ENCODE measurements at regions not wholly inside any gene's neighbourhood (a gene's known extent, or its start where the extent isn't known, plus 50 kb on each side); places are given as distances from the start of the nearest gene placed in this dataset.
"Not testable (repeated sequence)": the region's sequence is repeated elsewhere in the genome, so short reads cannot be mapped to it uniquely, and the experiment has no call there.

DNA sequence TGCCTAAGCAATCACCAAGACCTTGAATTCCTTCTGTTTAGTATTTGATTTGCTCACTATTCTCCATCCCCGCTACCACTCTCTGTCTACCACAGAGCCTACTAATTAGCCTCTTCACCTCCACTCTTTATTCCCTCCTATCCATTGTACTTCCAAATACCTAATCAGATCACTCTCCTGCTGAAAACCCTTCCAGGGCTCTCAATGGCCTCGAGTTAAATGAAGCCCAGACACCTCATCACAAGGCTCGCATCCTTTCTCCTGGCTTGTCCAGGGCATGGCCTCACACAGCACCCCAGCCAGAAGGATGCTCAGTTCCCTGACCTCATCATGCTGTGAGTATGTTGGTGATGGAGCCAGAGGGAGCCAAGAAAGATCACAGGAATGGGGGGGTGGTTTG is 71.4 kb upstream of the PRMT8 start (continued):
- no peak for TF ChIP-seq ZFP3 (CRISPR knock-in tag; IDR thresholded peaks at IDR 0.05)
- TF ChIP-seq, protein P1, sequence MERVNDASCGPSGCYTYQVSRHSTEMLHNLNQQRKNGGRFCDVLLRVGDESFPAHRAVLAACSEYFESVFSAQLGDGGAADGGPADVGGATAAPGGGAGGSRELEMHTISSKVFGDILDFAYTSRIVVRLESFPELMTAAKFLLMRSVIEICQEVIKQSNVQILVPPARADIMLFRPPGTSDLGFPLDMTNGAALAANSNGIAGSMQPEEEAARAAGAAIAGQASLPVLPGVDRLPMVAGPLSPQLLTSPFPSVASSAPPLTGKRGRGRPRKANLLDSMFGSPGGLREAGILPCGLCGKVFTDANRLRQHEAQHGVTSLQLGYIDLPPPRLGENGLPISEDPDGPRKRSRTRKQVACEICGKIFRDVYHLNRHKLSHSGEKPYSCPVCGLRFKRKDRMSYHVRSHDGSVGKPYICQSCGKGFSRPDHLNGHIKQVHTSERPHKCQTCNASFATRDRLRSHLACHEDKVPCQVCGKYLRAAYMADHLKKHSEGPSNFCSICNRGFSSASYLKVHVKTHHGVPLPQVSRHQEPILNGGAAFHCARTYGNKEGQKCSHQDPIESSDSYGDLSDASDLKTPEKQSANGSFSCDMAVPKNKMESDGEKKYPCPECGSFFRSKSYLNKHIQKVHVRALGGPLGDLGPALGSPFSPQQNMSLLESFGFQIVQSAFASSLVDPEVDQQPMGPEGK (CRISPR knock-in tag; IDR thresholded peaks at IDR 0.05; ENCODE audit: borderline replicate concordance) = no peak
- TF ChIP-seq CSDC2 (CRISPR knock-in tag; IDR thresholded peaks at IDR 0.05) = no peak
- no peak for TF ChIP-seq SNAI2 (CRISPR knock-in tag; IDR thresholded peaks at IDR 0.05)
- no peak for TF ChIP-seq ESRRG (CRISPR knock-in tag; IDR thresholded peaks at IDR 0.05)
- TF ChIP-seq RARB (CRISPR knock-in tag; IDR thresholded peaks at IDR 0.05) = no peak
- TF ChIP-seq, protein P2, sequence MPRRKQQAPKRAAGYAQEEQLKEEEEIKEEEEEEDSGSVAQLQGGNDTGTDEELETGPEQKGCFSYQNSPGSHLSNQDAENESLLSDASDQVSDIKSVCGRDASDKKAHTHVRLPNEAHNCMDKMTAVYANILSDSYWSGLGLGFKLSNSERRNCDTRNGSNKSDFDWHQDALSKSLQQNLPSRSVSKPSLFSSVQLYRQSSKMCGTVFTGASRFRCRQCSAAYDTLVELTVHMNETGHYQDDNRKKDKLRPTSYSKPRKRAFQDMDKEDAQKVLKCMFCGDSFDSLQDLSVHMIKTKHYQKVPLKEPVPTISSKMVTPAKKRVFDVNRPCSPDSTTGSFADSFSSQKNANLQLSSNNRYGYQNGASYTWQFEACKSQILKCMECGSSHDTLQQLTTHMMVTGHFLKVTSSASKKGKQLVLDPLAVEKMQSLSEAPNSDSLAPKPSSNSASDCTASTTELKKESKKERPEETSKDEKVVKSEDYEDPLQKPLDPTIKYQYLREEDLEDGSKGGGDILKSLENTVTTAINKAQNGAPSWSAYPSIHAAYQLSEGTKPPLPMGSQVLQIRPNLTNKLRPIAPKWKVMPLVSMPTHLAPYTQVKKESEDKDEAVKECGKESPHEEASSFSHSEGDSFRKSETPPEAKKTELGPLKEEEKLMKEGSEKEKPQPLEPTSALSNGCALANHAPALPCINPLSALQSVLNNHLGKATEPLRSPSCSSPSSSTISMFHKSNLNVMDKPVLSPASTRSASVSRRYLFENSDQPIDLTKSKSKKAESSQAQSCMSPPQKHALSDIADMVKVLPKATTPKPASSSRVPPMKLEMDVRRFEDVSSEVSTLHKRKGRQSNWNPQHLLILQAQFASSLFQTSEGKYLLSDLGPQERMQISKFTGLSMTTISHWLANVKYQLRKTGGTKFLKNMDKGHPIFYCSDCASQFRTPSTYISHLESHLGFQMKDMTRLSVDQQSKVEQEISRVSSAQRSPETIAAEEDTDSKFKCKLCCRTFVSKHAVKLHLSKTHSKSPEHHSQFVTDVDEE (CRISPR knock-in tag; IDR thresholded peaks at IDR 0.05) = no peak

DNA sequence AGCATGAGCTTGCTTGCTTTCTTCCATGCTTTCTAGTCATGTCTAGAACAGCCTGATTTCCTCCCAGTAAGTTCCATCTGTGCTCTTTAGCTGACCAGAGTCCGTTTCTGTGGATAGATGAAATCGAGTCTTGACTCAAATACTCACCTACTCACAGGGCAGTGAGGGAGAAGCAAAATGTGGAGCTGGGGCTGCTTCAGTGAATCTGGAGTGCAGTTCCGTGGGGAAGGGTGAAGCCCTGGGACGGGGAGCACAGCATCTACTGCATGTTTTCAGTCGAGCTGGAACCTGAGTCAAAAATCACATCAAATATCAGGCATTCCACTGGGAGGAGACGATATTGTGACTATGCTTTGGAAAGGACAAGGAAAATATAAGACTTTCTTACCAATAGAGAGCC is 70.3 kb upstream of the PRMT8 start:
- no peak for ATAC-seq

DNA sequence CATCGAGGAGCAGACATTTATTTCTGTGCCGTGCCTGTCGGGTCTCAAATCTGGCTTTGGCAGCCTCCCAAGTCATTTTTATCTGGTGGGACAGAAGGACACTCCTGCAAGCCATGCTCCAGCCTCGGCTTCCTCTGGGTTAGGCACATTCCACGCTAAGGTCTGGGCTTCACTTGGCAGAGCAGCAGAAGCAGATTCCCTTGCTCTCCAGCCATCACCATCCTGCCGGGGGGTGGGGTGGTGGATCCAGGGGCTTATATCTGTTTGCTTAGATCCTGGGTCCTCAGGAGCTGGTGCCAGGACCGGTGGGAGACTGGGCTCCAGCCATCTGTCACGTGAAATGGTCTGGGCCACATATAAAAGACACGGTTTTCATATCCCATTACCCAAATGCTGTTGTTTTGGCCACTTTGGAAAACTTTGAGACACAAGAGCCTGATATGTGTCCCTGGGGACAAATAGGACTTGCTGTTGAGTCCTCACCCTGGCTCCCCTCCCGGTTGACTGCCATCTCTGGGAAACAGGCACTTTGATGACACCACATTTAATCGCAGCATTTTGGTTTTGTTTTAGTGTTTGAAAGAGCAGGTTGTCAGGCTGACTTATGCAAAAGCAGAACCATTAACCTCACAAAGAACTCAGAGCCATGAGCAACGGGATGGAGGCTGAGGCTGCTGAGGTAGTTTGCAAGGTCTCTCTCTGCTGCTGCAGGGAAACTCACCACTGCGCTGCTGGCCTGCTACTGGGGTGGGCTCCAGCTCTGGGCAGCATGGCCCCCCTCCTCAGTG is 69.6 kb upstream of the PRMT8 start:
- ATAC-seq = no peak

More for the DNA sequence above, 70.3 kb upstream of the PRMT8 start:
- TF ChIP-seq ZC3H10 (CRISPR knock-in tag; IDR thresholded peaks at IDR 0.05) (no peak), CSDC2 (CRISPR knock-in tag; IDR thresholded peaks at IDR 0.05) (no peak), RARB (CRISPR knock-in tag; IDR thresholded peaks at IDR 0.05) (no peak), ZFP30 (CRISPR knock-in tag; IDR thresholded peaks at IDR 0.05) (no peak), SNAI2 (CRISPR knock-in tag; IDR thresholded peaks at IDR 0.05) (no peak), ISL1 (CRISPR knock-in tag; IDR thresholded peaks at IDR 0.05) (no peak), BACH2 (CRISPR knock-in tag; IDR thresholded peaks at IDR 0.05; ENCODE audit: borderline replicate concordance) (no peak), GLIS3 (CRISPR knock-in tag; IDR thresholded peaks at IDR 0.05) (no peak), ARNTL (CRISPR knock-in tag; IDR thresholded peaks at IDR 0.05; ENCODE audit: borderline replicate concordance, low read depth) (no peak)
- TF ChIP-seq, protein P3, sequence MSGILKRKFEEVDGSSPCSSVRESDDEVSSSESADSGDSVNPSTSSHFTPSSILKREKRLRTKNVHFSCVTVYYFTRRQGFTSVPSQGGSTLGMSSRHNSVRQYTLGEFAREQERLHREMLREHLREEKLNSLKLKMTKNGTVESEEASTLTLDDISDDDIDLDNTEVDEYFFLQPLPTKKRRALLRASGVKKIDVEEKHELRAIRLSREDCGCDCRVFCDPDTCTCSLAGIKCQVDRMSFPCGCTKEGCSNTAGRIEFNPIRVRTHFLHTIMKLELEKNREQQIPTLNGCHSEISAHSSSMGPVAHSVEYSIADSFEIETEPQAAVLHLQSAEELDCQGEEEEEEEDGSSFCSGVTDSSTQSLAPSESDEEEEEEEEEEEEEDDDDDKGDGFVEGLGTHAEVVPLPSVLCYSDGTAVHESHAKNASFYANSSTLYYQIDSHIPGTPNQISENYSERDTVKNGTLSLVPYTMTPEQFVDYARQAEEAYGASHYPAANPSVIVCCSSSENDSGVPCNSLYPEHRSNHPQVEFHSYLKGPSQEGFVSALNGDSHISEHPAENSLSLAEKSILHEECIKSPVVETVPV (CRISPR knock-in tag; IDR thresholded peaks at IDR 0.05) = no peak
- TF ChIP-seq, protein P4, sequence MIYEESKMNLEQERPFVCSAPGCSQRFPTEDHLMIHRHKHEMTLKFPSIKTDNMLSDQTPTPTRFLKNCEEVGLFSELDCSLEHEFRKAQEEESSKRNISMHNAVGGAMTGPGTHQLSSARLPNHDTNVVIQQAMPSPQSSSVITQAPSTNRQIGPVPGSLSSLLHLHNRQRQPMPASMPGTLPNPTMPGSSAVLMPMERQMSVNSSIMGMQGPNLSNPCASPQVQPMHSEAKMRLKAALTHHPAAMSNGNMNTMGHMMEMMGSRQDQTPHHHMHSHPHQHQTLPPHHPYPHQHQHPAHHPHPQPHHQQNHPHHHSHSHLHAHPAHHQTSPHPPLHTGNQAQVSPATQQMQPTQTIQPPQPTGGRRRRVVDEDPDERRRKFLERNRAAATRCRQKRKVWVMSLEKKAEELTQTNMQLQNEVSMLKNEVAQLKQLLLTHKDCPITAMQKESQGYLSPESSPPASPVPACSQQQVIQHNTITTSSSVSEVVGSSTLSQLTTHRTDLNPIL (CRISPR knock-in tag; IDR thresholded peaks at IDR 0.05; ENCODE audit: low read depth) = no peak

DNA sequence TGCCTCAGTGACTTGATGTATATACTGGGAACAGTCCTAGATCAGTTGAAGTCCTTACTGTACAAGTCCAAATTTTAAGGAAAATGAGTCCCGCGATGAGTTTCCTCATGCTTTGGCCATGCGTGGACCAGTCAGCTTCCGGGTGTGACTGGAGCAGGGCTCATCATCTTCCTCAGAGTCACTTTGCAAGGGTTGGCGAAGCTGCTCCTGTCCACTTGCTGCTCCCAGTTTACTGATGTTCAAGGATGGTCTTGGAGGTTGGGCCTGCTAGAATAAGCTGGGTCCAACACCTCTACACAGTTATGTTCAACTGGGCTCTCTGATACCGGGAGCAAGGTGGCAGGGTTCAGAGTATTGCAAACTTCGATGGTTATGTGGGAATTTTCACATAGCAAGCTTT is 66.2 kb upstream of the PRMT8 start:
- ATAC-seq = not testable (repeated sequence)

More for the DNA sequence above, 69.6 kb upstream of the PRMT8 start:
- TF ChIP-seq ISL1 (CRISPR knock-in tag; IDR thresholded peaks at IDR 0.05) = no peak
- TF ChIP-seq CSDC2 (CRISPR knock-in tag; IDR thresholded peaks at IDR 0.05) = no peak
- TF ChIP-seq, protein P4 (CRISPR knock-in tag; IDR thresholded peaks at IDR 0.05; ENCODE audit: low read depth) = no peak
- no peak for TF ChIP-seq ZNF8 (CRISPR knock-in tag; IDR thresholded peaks at IDR 0.05)
- TF ChIP-seq BACH2 (CRISPR knock-in tag; IDR thresholded peaks at IDR 0.05; ENCODE audit: borderline replicate concordance) = no peak
- TF ChIP-seq SNAI2 (CRISPR knock-in tag; IDR thresholded peaks at IDR 0.05) = no peak
- no peak for TF ChIP-seq ZNF70 (CRISPR knock-in tag; IDR thresholded peaks at IDR 0.05)
- TF ChIP-seq, protein P1 (CRISPR knock-in tag; IDR thresholded peaks at IDR 0.05; ENCODE audit: borderline replicate concordance) = no peak
- no peak for TF ChIP-seq ZFP30 (CRISPR knock-in tag; IDR thresholded peaks at IDR 0.05)
- TF ChIP-seq, protein P3 (CRISPR knock-in tag; IDR thresholded peaks at IDR 0.05) = no peak
- TF ChIP-seq ZFP3 (CRISPR knock-in tag; IDR thresholded peaks at IDR 0.05) = no peak
- no peak for TF ChIP-seq OSR1 (CRISPR knock-in tag; IDR thresholded peaks at IDR 0.05)
- no peak for TF ChIP-seq ZC3H10 (CRISPR knock-in tag; IDR thresholded peaks at IDR 0.05)
- no peak for TF ChIP-seq ZNF565 (CRISPR knock-in tag; conservative IDR thresholded peaks at IDR 0.05; ENCODE audit: low read depth)
- no peak for TF ChIP-seq TCF4 (CRISPR knock-in tag; IDR thresholded peaks at IDR 0.05; ENCODE audit: borderline replicate concordance)

Measured in SK-N-SH treated with all-trans-retinoic acid at 6 μM for 48 hours (cell line).